Duodenal mucosa (tissue), 2 donors: ENCODE measurements at regions not wholly inside any gene's neighbourhood (a gene's known extent, or its start where the extent isn't known, plus 50 kb on each side); places are given as distances from the start of the nearest gene placed in this dataset.

ENCODE experiments used
- H3K27ac ChIP-seq: one replicate; pipeline ENCODE4 v1.7.0; 2013; ENCODE audit warnings: low read depth, low read length
- H3K27me3 ChIP-seq, 2 donors: one replicate each; pipeline ENCODE4 v1.7.0; 2013; ENCODE audit warnings: low read length in 2 of 2, control low read depth in 1 of 2; ENCODE audit not compliant: insufficient read depth in 2 of 2, control insufficient read depth in 1 of 2
- H3K36me3 ChIP-seq, 2 donors: one replicate each; pipeline ENCODE4 v1.7.0; 2013; ENCODE audit warnings: low read length in 2 of 2, control low read depth in 1 of 2; ENCODE audit not compliant: insufficient read depth in 2 of 2, control insufficient read depth in 1 of 2
- H3K4me1 ChIP-seq, 2 donors: one replicate each; pipeline ENCODE4 v1.7.0; 2013; ENCODE audit warnings: low read length in 2 of 2, control low read depth in 1 of 2; ENCODE audit not compliant: insufficient read depth in 2 of 2, control insufficient read depth in 1 of 2
- H3K4me3 ChIP-seq, 2 donors: one replicate each; pipeline ENCODE4 v1.7.0; 2013; ENCODE audit warnings: low read length in 2 of 2, low read depth in 1 of 2
- H3K9ac ChIP-seq, 2 donors: one replicate each; pipeline ENCODE4 v1.7.0; 2013; ENCODE audit warnings: low read length in 2 of 2, low read depth in 1 of 2
- H3K9me3 ChIP-seq, 2 donors: one replicate each; pipeline ENCODE4 v1.7.0; 2013; ENCODE audit warnings: low read length in 2 of 2, control low read depth in 1 of 2; ENCODE audit not compliant: control insufficient read depth in 1 of 2

DNA sequence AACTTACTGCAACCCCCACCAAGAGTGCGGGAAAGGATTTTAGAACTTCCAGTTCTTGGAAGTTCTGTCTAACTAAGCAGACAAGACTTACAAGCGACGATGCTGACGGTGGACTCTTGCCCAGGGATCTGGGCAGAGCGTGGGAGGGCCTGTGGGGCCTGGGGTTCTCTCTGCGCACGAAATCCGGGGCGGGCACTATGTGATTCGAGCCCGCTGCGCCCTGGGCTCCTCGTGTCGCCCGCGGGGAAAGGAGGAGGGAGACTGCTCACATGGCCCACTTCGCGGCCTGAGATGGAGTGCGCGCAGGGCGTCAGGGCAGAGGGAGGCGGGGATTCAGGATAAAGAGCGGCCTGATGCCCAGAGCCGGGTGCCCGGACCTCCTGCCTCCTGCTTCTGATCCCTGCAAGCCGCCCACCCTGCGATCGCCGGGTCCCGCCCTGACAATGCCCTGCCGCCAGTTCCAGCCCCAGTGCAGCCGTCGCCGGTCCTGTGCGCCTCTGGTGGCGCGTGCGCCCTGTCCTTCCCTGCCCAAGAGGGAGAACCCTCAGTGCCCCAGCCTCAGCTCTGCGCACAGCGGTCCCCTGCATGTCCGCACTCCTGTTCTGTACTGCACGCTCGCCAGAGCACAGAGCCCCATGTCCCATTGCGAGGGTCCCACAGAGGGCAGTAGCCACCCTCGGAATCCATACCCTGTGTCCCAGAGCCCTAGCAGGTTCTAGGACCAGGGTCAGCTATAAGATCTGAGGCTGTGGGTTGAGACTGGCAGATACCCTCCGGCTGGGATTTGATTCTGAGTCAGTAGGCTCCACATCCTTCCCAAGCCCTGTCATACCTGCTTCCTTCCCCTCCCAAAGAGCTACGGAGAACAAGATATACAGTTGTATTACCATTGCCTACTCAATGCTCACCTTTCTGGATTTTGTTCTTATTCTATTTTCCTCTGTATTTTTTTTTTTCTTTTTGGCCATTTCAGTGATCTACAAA lies 99.4 kb upstream of the TMEM106B start:
- Histone ChIP-seq H3K4me3 (peak overlapping the region in 1 of 2 donors; percentile 40), H3K27ac (no peak overlapping the region), H3K9ac (no peak overlapping the region)

DNA sequence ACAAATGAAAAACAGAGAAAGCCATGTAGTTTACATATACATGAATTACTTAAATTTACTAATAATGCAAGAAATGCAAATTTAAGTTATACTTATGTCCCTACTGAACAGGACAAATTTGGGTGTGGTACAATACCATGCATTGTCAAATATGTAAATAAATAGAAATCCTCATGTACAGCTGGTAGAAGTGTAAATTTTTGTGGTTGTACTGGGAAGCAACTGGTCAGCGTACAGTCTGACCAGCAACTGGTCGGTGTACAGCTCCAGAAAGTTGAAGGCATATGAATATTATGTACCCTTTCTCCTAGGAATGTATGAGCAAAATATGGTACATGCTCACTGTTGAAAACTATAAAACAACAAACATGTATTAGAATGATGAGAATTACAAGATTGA lies 93.9 kb upstream of the TMEM106B start:
- no peak overlapping the region for H3K27ac ChIP-seq
- H3K9ac ChIP-seq, result no peak overlapping the region
- H3K27me3 ChIP-seq, result peaks cover 0 to 6% of the 10 kb centered on the region in 2 donors
- no peak overlapping the region for H3K4me3 ChIP-seq
- H3K36me3 ChIP-seq, result no peaks in the 10 kb centered on the region
- H3K4me1 ChIP-seq, result no peaks in the 10 kb centered on the region
- no peaks in the 10 kb centered on the region for H3K9me3 ChIP-seq

More for the DNA sequence above, 99.4 kb upstream of the TMEM106B start:
- Histone ChIP-seq H3K36me3 (no peaks in the 10 kb centered on the region), H3K9me3 (no peaks in the 10 kb centered on the region), H3K27me3 (peaks cover 4 to 15% of the 10 kb centered on the region in 2 donors), H3K4me1 (no peaks in the 10 kb centered on the region)

DNA sequence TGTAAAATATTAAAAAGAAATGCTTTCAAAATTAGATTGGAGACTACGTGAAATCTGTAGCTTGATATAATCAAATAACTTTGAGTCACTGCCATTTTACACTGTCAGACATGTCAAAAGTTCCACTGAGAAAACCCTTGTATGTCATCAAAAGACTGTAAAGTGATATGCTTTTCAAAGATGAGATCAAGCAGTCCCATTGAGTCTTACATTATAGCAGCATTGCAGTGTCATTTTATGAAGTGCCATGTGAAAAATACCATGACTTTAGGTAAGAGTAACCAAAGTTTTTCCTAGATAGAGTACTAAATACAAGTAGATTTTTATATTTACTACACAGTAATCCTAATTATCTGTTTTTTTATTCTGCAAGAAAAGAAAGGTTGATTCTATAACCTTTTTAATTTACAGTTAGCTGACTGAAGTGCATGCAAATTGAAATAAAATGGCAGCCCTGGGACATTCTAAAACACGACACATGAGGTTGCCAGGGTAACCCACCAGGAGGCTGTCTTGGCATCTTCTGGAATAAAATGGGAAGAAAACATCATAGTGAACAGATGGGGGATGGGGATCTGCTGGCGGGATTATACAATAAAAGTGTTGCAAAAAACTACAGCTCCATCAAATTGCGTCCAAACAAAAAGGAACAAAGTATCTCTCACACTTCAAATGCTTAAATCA lies 91.3 kb upstream of the TMEM106B start:
- Histone ChIP-seq H3K27me3 (no peaks in the 10 kb centered on the region), H3K9me3 (no peaks in the 10 kb centered on the region), H3K36me3 (no peaks in the 10 kb centered on the region), H3K27ac (no peak overlapping the region), H3K4me1 (no peaks in the 10 kb centered on the region), H3K9ac (no peak overlapping the region), H3K4me3 (no peak overlapping the region)

DNA sequence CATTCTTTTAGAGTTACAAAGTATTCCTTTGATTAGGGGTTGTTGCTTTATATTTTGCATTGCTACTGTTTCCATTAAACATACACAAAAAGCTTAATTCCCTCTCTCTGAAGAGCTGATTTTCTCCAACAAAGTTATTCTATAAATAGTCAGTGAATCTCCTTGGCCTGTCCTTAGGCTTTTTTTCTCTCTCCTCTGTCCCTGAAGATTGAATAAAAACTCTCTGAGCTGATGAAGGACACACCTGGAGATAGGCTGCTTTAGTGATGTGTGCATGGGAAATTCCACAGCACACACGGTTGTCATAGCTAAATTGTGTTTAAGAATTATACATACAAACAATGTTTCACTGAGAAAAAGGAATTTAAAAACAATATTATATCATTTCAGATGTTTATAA lies 90.5 kb upstream of the TMEM106B start:
- H3K9ac ChIP-seq, result no peak overlapping the region
- H3K4me3 ChIP-seq, result no peak overlapping the region
- no peaks in the 10 kb centered on the region for H3K27me3 ChIP-seq
- H3K36me3 ChIP-seq, result no peaks in the 10 kb centered on the region
- no peaks in the 10 kb centered on the region for H3K4me1 ChIP-seq
- H3K9me3 ChIP-seq, result no peaks in the 10 kb centered on the region
- no peak overlapping the region for H3K27ac ChIP-seq

DNA sequence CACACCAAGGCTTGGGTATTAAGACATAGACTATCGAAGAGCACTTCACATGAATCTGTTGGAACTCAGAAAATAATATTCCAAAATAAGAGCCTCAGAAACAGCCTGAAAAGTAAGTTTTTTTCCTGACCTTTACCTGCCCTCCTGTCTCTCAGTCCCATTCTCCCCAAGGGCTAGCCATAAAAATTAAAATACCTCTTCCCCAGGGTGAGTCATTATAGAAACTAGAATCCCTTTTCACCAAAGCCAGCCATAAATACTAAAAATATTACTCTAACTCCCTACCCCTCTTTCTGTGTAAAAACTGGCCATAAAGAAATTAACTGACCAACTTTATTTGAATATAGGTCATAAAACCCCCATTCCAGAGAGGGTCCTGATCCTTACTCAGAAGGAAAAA lies 87.9 kb upstream of the TMEM106B start:
- Histone ChIP-seq H3K9ac (no peak overlapping the region), H3K9me3 (no peaks in the 10 kb centered on the region), H3K4me3 (no peak overlapping the region), H3K27me3 (no peaks in the 10 kb centered on the region), H3K4me1 (no peaks in the 10 kb centered on the region), H3K36me3 (no peaks in the 10 kb centered on the region), H3K27ac (no peak overlapping the region)

DNA sequence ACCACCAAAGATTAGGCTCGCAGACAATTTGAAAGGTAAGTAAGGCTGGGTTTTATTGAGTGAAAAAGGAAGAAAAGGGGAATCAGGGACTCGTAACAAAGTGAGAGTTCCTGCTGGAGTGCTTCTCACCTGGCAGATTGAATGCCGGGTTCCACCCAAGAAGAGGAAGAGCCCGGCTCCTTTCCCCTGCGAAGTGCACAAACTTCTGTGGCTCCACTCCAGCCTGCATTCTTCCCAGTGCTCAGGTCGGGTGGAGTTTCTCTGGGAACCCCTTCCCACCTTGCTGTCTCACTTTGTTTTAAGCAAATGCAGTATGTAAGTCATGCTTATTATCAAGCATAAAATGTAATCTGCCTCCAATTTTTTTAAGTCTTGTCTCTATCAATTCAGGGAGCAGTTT lies 87.1 kb upstream of the TMEM106B start:
- Histone ChIP-seq H3K9ac (no peak overlapping the region), H3K27ac (no peak overlapping the region)

DNA sequence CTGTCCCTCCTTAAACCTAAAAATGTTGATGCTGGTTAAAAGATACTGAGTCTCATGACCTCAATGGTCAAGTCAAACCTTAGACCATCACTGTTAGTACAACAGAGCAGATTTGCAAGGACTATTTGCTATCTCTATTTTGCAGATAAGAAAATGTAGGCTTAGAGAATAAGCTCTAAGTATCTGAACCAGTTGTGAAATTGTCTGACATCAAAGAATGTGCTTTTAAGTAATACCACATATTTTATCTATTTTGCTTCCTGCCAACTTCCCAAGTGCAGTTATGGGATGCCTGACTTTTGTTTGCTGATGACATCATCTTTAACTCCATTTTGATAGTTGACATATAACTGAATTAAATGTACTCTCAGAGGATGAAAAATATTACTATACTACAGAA lies 83.6 kb upstream of the TMEM106B start:
- H3K27ac ChIP-seq, result no peak overlapping the region
- no peaks in the 10 kb centered on the region for H3K4me1 ChIP-seq
- H3K9me3 ChIP-seq, result no peaks in the 10 kb centered on the region
- no peak overlapping the region for H3K9ac ChIP-seq
- no peaks in the 10 kb centered on the region for H3K36me3 ChIP-seq
- H3K27me3 ChIP-seq, result no peaks in the 10 kb centered on the region
- H3K4me3 ChIP-seq, result no peak overlapping the region

More for the DNA sequence above, 87.1 kb upstream of the TMEM106B start:
- Histone ChIP-seq H3K36me3 (no peaks in the 10 kb centered on the region), H3K9me3 (no peaks in the 10 kb centered on the region), H3K4me3 (no peak overlapping the region), H3K27me3 (no peaks in the 10 kb centered on the region), H3K4me1 (no peaks in the 10 kb centered on the region)

DNA sequence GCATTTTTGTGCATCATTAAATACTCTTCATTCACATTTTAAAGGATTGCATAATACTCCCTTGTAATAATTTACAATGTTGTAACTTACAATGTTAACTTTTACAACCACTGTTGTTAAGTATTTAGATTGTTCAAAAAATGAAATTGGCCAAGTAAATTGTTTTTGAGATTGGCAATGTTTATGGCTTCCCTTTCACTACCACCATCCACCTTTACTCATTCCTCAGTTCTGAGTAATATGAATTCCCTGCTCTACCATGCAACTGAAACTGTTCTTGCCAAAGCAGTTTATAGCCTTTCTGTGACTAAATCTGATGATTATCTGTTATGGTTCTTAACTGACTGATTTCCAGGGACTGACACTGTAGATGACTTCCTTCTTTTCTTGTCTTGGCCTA lies 80.5 kb upstream of the TMEM106B start:
- Histone ChIP-seq H3K4me1 (no peaks in the 10 kb centered on the region), H3K36me3 (no peaks in the 10 kb centered on the region), H3K27ac (no peak overlapping the region), H3K9me3 (no peaks in the 10 kb centered on the region), H3K4me3 (no peak overlapping the region), H3K9ac (no peak overlapping the region), H3K27me3 (no peaks in the 10 kb centered on the region)

DNA sequence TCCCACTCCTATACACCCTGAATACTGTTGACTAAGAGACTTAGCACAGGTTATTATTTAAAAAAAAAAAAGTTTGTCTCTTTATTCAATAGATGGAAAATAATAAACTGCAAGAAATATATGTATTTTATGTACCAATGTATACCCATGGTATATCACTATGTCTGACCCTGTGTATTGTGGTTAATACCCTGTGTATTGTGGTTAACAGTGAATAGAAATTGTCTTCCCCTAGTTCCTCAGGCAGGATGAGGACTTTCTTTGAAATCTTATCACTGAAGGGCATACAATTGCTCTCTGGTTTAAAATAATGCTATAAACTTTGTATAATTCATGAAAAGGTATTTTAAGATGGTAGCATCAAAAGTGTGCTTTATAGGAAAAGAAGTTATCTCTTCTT lies 80.0 kb upstream of the TMEM106B start:
- Histone ChIP-seq H3K36me3 (no peaks in the 10 kb centered on the region), H3K27ac (no peak overlapping the region), H3K4me1 (no peaks in the 10 kb centered on the region), H3K9me3 (no peaks in the 10 kb centered on the region), H3K4me3 (no peak overlapping the region), H3K27me3 (no peaks in the 10 kb centered on the region), H3K9ac (no peak overlapping the region)

DNA sequence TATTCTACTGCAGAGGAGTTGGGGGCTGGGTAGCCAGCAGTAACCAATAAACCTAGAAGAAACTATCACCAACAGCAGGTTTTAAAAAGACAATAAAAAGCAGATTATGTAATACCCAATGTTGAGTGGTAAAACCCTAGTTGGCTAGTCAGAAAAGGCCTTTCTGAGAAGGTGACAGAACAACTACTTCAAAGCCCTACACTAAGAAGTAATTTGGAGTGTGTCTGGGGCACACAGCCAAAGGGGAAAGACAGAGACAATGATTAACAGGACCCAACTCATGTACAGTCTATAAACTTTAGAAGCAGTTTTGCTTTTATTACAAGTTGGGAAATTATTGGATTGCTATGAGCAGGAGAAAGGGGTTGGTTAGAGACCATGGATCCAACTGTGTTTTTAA lies 77.2 kb upstream of the TMEM106B start:
- Histone ChIP-seq H3K9me3 (no peaks in the 10 kb centered on the region), H3K4me1 (no peaks in the 10 kb centered on the region), H3K9ac (no peak overlapping the region), H3K4me3 (no peak overlapping the region), H3K27ac (no peak overlapping the region), H3K27me3 (no peaks in the 10 kb centered on the region), H3K36me3 (no peaks in the 10 kb centered on the region)
